ENCODE measurements at regions not wholly inside any gene's neighbourhood (a gene's known extent, or its start where the extent isn't known, plus 50 kb on each side); places are given as distances from the start of the nearest gene placed in this dataset.

GRCh38 chr1:115537415-115537814 is 104.4 kb upstream of the VANGL1 start:
- intact Hi-C loops (cut with micrococcal nuclease), result no loop called here
- H3K36me3 ChIP-seq (ENCODE audit: control insufficient read depth, insufficient read depth, low read length), result no peaks in the 10 kb centered on the region
- BruUV-seq (replicated peaks), result no TSS peak
- H4K8ac ChIP-seq (ENCODE audit: low read depth in 2 of 2, low read length in 2 of 2), result no peak overlapping the region
- no peak overlapping the region for H3K4ac ChIP-seq (ENCODE audit: low read depth, low read length)
- no peaks in the 10 kb centered on the region for H3K27me3 ChIP-seq (ENCODE audit: control insufficient read depth, insufficient read depth, low read length)
- H3K9me1 ChIP-seq (ENCODE audit: insufficient read depth, low read length), result no peaks in the 10 kb centered on the region
- no peak overlapping the region for H3K18ac ChIP-seq (ENCODE audit: low read depth, low read length)
- H3K4me1 ChIP-seq (ENCODE audit: control insufficient read depth, insufficient read depth, low read length), result no peaks in the 10 kb centered on the region
- dilution Hi-C loops (cut with HindIII; ENCODE audit: low sequenced_read_pairs, unreplicated experiment), result no loop called here
- POLR2A ChIA-PET (ENCODE audit: unreplicated experiment), result no interaction called here
- H4K91ac ChIP-seq (ENCODE audit: insufficient read depth, low read depth, low read length), result no peak overlapping the region
- in situ Hi-C loops (cut with MboI; ENCODE audit: low sequenced_read_pairs), result no loop called here
- no peak overlapping the region for H2BK20ac ChIP-seq (ENCODE audit: low read depth, low read length)
- no peaks in the 10 kb centered on the region for H3K9me3 ChIP-seq (ENCODE audit: control insufficient read depth, insufficient read depth, low read length)
- H3K14ac ChIP-seq (replicated peaks; ENCODE audit: low read depth, low read length), result no peak overlapping the region
- TF ChIP-seq CHD1 (IDR thresholded peaks at IDR 0.05; ENCODE audit: low read depth, low read length) (no peak), RCOR1 (IDR thresholded peaks at IDR 0.05; ENCODE audit: insufficient replicate concordance, low read length) (no peak), RAD21 (IDR thresholded peaks at IDR 0.05; ENCODE audit: low read length) (no peak), BHLHE40 (IDR thresholded peaks at IDR 0.05; ENCODE audit: low read depth, low read length) (no peak), POLR2A (IDR thresholded peaks at IDR 0.05; ENCODE audit: low read depth, low read length) (no peak), SMC3 (IDR thresholded peaks at IDR 0.05; ENCODE audit: low read depth, low read length) (no peak)
- no peak overlapping the region for H3K27ac ChIP-seq (ENCODE audit: insufficient read depth, low read length)
- no peak overlapping the region for H2BK120ac ChIP-seq (ENCODE audit: low read depth, low read length)
- H3K79me1 ChIP-seq (ENCODE audit: low read depth in 1 of 2, low read length in 2 of 2), result no peaks in the 10 kb centered on the region
- H3K4me3 ChIP-seq (ENCODE audit: insufficient read depth, low read depth, low read length), result no peak overlapping the region
- H2BK15ac ChIP-seq (ENCODE audit: low read depth, low read length), result no peak overlapping the region
- H2BK5ac ChIP-seq (ENCODE audit: low read depth, low read length, poor library complexity, severe bottlenecking), result no peak overlapping the region
- no peak overlapping the region for H3K56ac ChIP-seq (ENCODE audit: extremely low read depth, insufficient read depth, low read length)
- CTCF ChIA-PET, result interaction anchor here (0.9 kb wide), 1 partner anchor 59 kb away, joined by 3 read pairs; no protein-coding TSS in a partner anchor
- H4K20me1 ChIP-seq (ENCODE audit: insufficient read depth, low read length), result no peaks in the 10 kb centered on the region
- ATAC-seq (ENCODE audit: low read depth) (peak; percentile 37; the same call in 1 of the 2 replicates), DNase-seq (no peak)
- H4K5ac ChIP-seq (ENCODE audit: low read depth, low read length), result no peak overlapping the region
- no peak overlapping the region for H2AK5ac ChIP-seq (ENCODE audit: low read depth, low read length)
- no peak overlapping the region for H3K4me2 ChIP-seq (ENCODE audit: low read depth, low read length)
- H3K9ac ChIP-seq (ENCODE audit: low read depth, low read length), result no peak overlapping the region
- no peak overlapping the region for H3K23ac ChIP-seq (ENCODE audit: low read depth, low read length)
- no peak overlapping the region for H2AK9ac ChIP-seq (replicated peaks; ENCODE audit: low read depth, low read length, poor library complexity)
- no peak overlapping the region for H2AFZ ChIP-seq (replicated peaks; ENCODE audit: low read length, poor library complexity)

Measured in IMR-90 (cell line).